DOHH2 (cell line): ENCODE measurements at regions not wholly inside any gene's neighbourhood (a gene's known extent, or its start where the extent isn't known, plus 50 kb on each side); places are given as distances from the start of the nearest gene placed in this dataset.

Source experiments
- CTCF ChIP-seq: fragments of 200-600 bp; sonication (generic); IDR thresholded peaks from one replicate; pipeline ENCODE4 v1.5.1; 2014; ENCODE audit warnings: antibody characterized with exemption, mild to moderate bottlenecking, low read depth, low read length; ENCODE audit not compliant: poor library complexity, severe bottlenecking
- EZH2phosphoT487 ChIP-seq: fragments of 200-600 bp; sonication (generic); IDR thresholded peaks from 2 replicates; pipeline ENCODE4 v1.6.1; 2017; ENCODE audit warnings: borderline replicate concordance, mild to moderate bottlenecking, antibody characterized with exemption, low read length, moderate library complexity, mixed read lengths

DNA sequence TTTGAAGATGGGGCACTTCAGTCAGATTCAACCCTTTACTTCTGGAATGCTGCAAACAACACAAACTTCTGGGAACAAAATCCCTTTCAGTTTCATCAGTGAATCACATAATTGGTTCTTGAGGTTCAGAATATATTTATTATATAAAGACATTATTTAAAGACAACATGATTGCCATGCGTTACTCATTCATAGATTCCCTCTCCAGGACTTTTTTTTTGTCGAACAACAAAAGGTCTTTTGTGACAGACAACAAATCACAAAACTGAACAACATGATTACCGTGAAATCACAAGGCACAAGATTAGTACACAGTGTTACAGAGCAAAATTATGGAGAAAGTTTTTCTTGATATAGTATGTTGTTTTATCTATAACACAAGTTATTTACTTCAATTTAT is 1815.0 kb downstream of the NCAM2 start:
- TF ChIP-seq CTCF (no peak), EZH2phosphoT487 (no peak)
